ENCODE measurements at regions not wholly inside any gene's neighbourhood (a gene's known extent, or its start where the extent isn't known, plus 50 kb on each side); places are given as distances from the start of the nearest gene placed in this dataset.

DNA sequence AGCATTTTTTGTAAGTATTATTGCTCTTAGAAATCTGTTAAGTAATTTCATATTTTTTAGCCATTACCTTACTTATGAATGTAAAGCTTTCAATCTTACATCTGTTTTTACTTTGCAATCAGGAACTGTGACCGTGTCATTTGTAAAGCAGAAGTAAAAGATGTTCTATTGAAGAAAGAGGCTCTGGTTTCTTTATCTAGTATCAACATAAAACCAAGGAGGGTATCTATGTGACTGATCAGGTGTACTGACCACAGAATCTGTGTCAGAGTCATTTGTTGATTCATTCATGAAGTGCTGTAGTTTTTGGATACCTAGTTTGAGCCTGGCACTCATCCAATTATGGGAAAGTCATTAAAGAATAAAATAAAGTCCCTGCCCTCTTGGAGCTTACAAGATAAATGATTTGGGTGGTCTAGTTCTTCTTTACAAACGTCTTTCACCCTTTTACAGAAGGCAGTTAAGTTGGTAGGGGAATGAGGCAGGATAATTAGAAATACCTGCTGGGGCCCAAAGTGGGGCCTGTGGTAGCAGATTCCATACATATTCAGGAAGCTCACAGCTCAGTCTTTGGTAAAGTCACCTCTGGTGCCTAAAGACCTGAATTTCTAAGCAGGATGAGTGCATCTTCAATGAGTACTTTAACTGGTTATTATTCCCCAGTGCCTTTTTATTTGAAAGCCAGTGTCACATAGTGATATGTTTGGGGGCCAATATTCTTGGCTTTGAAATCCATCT lies 260.6 kb upstream of the NT5C1B start:
- no peak for TF ChIP-seq EP300 (conservative IDR thresholded peaks at IDR 0.05; ENCODE audit: poor library complexity, severe bottlenecking)
- TF ChIP-seq RAD21 (conservative IDR thresholded peaks at IDR 0.05): no peak
- TF ChIP-seq, protein P1, sequence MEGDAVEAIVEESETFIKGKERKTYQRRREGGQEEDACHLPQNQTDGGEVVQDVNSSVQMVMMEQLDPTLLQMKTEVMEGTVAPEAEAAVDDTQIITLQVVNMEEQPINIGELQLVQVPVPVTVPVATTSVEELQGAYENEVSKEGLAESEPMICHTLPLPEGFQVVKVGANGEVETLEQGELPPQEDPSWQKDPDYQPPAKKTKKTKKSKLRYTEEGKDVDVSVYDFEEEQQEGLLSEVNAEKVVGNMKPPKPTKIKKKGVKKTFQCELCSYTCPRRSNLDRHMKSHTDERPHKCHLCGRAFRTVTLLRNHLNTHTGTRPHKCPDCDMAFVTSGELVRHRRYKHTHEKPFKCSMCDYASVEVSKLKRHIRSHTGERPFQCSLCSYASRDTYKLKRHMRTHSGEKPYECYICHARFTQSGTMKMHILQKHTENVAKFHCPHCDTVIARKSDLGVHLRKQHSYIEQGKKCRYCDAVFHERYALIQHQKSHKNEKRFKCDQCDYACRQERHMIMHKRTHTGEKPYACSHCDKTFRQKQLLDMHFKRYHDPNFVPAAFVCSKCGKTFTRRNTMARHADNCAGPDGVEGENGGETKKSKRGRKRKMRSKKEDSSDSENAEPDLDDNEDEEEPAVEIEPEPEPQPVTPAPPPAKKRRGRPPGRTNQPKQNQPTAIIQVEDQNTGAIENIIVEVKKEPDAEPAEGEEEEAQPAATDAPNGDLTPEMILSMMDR (IDR thresholded peaks at IDR 0.05; ENCODE audit: poor library complexity, severe bottlenecking): no peak
- TF ChIP-seq POLR2AphosphoS5 (IDR thresholded peaks at IDR 0.05): no peak

All from neural cell (in vitro differentiated cells).